Upper lobe of left lung (tissue), 4 donors: ENCODE measurements at regions not wholly inside any gene's neighbourhood (a gene's known extent, or its start where the extent isn't known, plus 50 kb on each side); places are given as distances from the start of the nearest gene placed in this dataset.

Experiments
- EP300 ChIP-seq, 4 donors: sonication (generic); formaldehyde crosslinking; IDR thresholded peaks; one replicate each; pipeline ENCODE4 v1.5.1; 2017; ENCODE audit warnings: antibody characterized with exemption in 4 of 4, control low read depth in 2 of 4
- POLR2A ChIP-seq, 4 donors: fragments of 450-650 bp; IDR thresholded peaks; one replicate each; pipeline ENCODE4 v1.5.1; 2016 to 2017; ENCODE audit warnings: antibody characterized with exemption in 4 of 4, mild to moderate bottlenecking in 2 of 4
- POLR2AphosphoS5 ChIP-seq, 2 donors: sonication (generic); formaldehyde crosslinking; IDR thresholded peaks; one replicate each; pipeline ENCODE4 v1.5.1; 2017; ENCODE audit warnings: antibody characterized with exemption in 2 of 2
- TF ChIP-seq, protein P1 (sequence below), 6 experiments: fragments of 450-650 bp in 4 of 6; fragments of 200-600 bp in 2 of 6; sonication (generic) in 2 of 6; IDR thresholded peaks; one replicate each; pipeline ENCODE4 v1.5.1; 2016 to 2019; ENCODE audit warnings: antibody characterized with exemption in 6 of 6

DNA sequence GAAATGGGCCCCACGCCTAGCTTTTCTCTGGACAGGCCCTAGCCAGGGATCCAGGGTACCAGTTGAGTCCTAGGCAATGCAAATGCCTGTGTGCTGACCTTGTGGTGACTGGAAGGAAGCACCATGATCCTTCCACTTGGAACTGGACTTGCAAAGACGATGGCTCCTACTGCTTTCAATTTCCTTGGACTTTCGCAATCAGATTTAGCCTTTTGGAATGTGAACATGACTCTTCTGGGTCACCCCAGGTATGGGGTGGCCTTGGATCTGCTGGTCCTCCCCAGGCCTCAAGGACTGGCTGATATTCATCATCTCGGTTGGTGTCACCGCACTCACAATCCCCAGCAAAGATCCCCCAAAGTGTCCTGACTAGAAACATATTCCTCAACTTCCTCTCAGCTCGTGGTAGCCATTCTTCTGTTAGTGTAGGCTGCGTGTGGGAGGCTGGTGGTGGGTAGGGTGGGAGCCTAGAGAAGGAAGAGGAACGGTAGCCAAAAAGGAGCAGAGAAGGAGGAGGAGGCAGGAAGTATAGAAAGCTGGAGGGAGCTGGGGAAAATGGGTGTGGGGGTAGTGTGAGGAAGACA lies 130.5 kb downstream of the PPIAL4G start:
- TF ChIP-seq EP300 (IDR thresholded peaks at IDR 0.05) (no peak), POLR2A (IDR thresholded peaks at IDR 0.05) (no peak), POLR2AphosphoS5 (IDR thresholded peaks at IDR 0.05) (no peak)
- TF ChIP-seq, protein P1, sequence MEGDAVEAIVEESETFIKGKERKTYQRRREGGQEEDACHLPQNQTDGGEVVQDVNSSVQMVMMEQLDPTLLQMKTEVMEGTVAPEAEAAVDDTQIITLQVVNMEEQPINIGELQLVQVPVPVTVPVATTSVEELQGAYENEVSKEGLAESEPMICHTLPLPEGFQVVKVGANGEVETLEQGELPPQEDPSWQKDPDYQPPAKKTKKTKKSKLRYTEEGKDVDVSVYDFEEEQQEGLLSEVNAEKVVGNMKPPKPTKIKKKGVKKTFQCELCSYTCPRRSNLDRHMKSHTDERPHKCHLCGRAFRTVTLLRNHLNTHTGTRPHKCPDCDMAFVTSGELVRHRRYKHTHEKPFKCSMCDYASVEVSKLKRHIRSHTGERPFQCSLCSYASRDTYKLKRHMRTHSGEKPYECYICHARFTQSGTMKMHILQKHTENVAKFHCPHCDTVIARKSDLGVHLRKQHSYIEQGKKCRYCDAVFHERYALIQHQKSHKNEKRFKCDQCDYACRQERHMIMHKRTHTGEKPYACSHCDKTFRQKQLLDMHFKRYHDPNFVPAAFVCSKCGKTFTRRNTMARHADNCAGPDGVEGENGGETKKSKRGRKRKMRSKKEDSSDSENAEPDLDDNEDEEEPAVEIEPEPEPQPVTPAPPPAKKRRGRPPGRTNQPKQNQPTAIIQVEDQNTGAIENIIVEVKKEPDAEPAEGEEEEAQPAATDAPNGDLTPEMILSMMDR (IDR thresholded peaks at IDR 0.05): no peak
